Smooth muscle cell (in vitro differentiated cells): ENCODE measurements at regions not wholly inside any gene's neighbourhood (a gene's known extent, or its start where the extent isn't known, plus 50 kb on each side); places are given as distances from the start of the nearest gene placed in this dataset.

Experiments used
- DNase-seq: peaks from one replicate; lab custom pipeline; 2025; ENCODE audit not compliant: unreplicated experiment; lab: John Stamatoyannopoulos, UW
- H2AFZ ChIP-seq: fragments of 200-600 bp; sonication (generic); 2 replicates; pipeline ENCODE4 v1.6.0; 2016; ENCODE audit warnings: antibody characterized with exemption, low read depth, mild to moderate bottlenecking
- H3F3A ChIP-seq: fragments of 200-600 bp; sonication (generic); 2 replicates; pipeline ENCODE4 v1.6.0; 2017; ENCODE audit warnings: antibody characterized with exemption, low read depth
- H3K27ac ChIP-seq: fragments of 200-600 bp; sonication (generic); 2 replicates; pipeline ENCODE4 v1.5.1; 2016; ENCODE audit warnings: low read depth, mild to moderate bottlenecking
- H3K27me3 ChIP-seq: fragments of 200-600 bp; sonication (generic); 2 replicates; pipeline ENCODE4 v1.6.1; 2016; ENCODE audit warnings: low read depth, mild to moderate bottlenecking
- H3K36me3 ChIP-seq: fragments of 200-600 bp; sonication (generic); 2 replicates; pipeline ENCODE4 v1.5.1; 2016; ENCODE audit warnings: low read depth
- H3K4me1 ChIP-seq: fragments of 200-600 bp; sonication (generic); 2 replicates; pipeline ENCODE4 v1.5.1; 2016; ENCODE audit warnings: low read depth
- H3K4me2 ChIP-seq: fragments of 200-600 bp; sonication (generic); 2 replicates; pipeline ENCODE4 v1.6.0; 2016; ENCODE audit warnings: mild to moderate bottlenecking
- H3K4me3 ChIP-seq: fragments of 200-600 bp; sonication (generic); 2 replicates; pipeline ENCODE4 v1.5.1; 2016; ENCODE audit warnings: mild to moderate bottlenecking
- H3K79me2 ChIP-seq: fragments of 200-600 bp; sonication (generic); 2 replicates; pipeline ENCODE4 v1.6.0; 2016; ENCODE audit warnings: low read depth, mild to moderate bottlenecking
- H3K9ac ChIP-seq: fragments of 200-600 bp; sonication (generic); 2 replicates; pipeline ENCODE4 v1.6.0; 2016; ENCODE audit warnings: low read depth
- H3K9me3 ChIP-seq: fragments of 200-600 bp; sonication (generic); replicated peaks from 2 replicates; pipeline ENCODE4 v1.5.1; 2016; ENCODE audit warnings: low read depth
- H4K20me1 ChIP-seq: fragments of 200-600 bp; sonication (generic); 2 replicates; pipeline ENCODE4 v1.6.0; 2016; ENCODE audit warnings: low read depth
- WGBS: methylation state at CpG from one replicate; pipeline ENCODE4 v1.1.7; 2016; ENCODE audit warnings: low lambda C conversion rate; 5-methylcytosine and 5-hydroxymethylcytosine counted together
- TF ChIP-seq, protein P1 (sequence below): fragments of 200-600 bp; sonication (generic); IDR thresholded peaks from 2 replicates; pipeline ENCODE4 v1.5.1; 2017; ENCODE audit warnings: borderline replicate concordance, mild to moderate bottlenecking, antibody characterized with exemption; ENCODE audit not compliant: insufficient read depth, poor library complexity, severe bottlenecking

GRCh38 chr5:2546938-2547337, 204.5 kb downstream of the IRX2 start:
- TF ChIP-seq, protein P1, sequence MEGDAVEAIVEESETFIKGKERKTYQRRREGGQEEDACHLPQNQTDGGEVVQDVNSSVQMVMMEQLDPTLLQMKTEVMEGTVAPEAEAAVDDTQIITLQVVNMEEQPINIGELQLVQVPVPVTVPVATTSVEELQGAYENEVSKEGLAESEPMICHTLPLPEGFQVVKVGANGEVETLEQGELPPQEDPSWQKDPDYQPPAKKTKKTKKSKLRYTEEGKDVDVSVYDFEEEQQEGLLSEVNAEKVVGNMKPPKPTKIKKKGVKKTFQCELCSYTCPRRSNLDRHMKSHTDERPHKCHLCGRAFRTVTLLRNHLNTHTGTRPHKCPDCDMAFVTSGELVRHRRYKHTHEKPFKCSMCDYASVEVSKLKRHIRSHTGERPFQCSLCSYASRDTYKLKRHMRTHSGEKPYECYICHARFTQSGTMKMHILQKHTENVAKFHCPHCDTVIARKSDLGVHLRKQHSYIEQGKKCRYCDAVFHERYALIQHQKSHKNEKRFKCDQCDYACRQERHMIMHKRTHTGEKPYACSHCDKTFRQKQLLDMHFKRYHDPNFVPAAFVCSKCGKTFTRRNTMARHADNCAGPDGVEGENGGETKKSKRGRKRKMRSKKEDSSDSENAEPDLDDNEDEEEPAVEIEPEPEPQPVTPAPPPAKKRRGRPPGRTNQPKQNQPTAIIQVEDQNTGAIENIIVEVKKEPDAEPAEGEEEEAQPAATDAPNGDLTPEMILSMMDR: no peak
- no peaks in the 10 kb centered on the region for H4K20me1 ChIP-seq
- H3K36me3 ChIP-seq: no peaks in the 10 kb centered on the region
- no peak overlapping the region for H3K27ac ChIP-seq
- no peaks in the 10 kb centered on the region for H3K4me1 ChIP-seq
- no peaks in the 10 kb centered on the region for H3K79me2 ChIP-seq
- 90% methylated on average over 14 of the region's 14 CpGs for WGBS
- H3F3A ChIP-seq: no peaks in the 10 kb centered on the region
- DNase-seq: no peak
- no peak overlapping the region for H3K9ac ChIP-seq
- no peak overlapping the region for H2AFZ ChIP-seq
- no peaks in the 10 kb centered on the region for H3K27me3 ChIP-seq
- H3K9me3 ChIP-seq: no peaks in the 10 kb centered on the region
- no peak overlapping the region for H3K4me3 ChIP-seq
- no peak overlapping the region for H3K4me2 ChIP-seq

- Histone ChIP-seq H3K27ac (no peak overlapping the region), H3F3A (no peaks in the 10 kb centered on the region), H2AFZ (no peak overlapping the region), H3K9me3 (no peaks in the 10 kb centered on the region), H3K36me3 (no peaks in the 10 kb centered on the region), H3K4me1 (no peaks in the 10 kb centered on the region), H3K4me2 (no peak overlapping the region), H3K79me2 (no peaks in the 10 kb centered on the region), H3K27me3 (no peaks in the 10 kb centered on the region), H4K20me1 (no peaks in the 10 kb centered on the region), H3K4me3 (no peak overlapping the region), H3K9ac (no peak overlapping the region)
- DNase-seq: no peak
- TF ChIP-seq, protein P1: no peak
- WGBS: 89% methylated on average over 5 of the region's 5 CpGs
These were observed 207.5 kb downstream of the IRX2 start for GRCh38 chr5:2544003-2544402.

- H3K4me3 ChIP-seq: no peak overlapping the region
- no peaks in the 10 kb centered on the region for H3K79me2 ChIP-seq
- no peak overlapping the region for H3K27ac ChIP-seq
- no peak for DNase-seq
- no peak overlapping the region for H2AFZ ChIP-seq
- H3F3A ChIP-seq: no peaks in the 10 kb centered on the region
- no peaks in the 10 kb centered on the region for H3K27me3 ChIP-seq
- 91% methylated on average over 8 of the region's 8 CpGs for WGBS
- TF ChIP-seq, protein P1: no peak
- H3K4me2 ChIP-seq: no peak overlapping the region
- no peaks in the 10 kb centered on the region for H3K9me3 ChIP-seq
- H4K20me1 ChIP-seq: no peaks in the 10 kb centered on the region
- H3K4me1 ChIP-seq: peaks cover 9% of the 10 kb centered on the region
- no peak overlapping the region for H3K9ac ChIP-seq
- H3K36me3 ChIP-seq: no peaks in the 10 kb centered on the region
These were observed 208.7 kb downstream of the IRX2 start for GRCh38 chr5:2542821-2543220.

- Histone ChIP-seq H3K9me3 (no peaks in the 10 kb centered on the region), H3F3A (no peaks in the 10 kb centered on the region)
- 97% methylated on average over 11 of the region's 11 CpGs for WGBS
These were observed 209.5 kb downstream of the IRX2 start for GRCh38 chr5:2542026-2542425.

More at GRCh38 chr5:2542026-2542425, 209.5 kb downstream of the IRX2 start:
- Histone ChIP-seq H3K79me2 (no peaks in the 10 kb centered on the region), H3K4me2 (no peak overlapping the region), H4K20me1 (no peaks in the 10 kb centered on the region), H3K4me1 (peaks cover 15% of the 10 kb centered on the region), H3K4me3 (no peak overlapping the region), H3K9ac (no peak overlapping the region), H2AFZ (no peak overlapping the region), H3K36me3 (no peaks in the 10 kb centered on the region), H3K27ac (no peak overlapping the region), H3K27me3 (no peaks in the 10 kb centered on the region)
- TF ChIP-seq, protein P1: no peak
- DNase-seq: no peak
